ENCODE measurements at regions not wholly inside any gene's neighbourhood (a gene's known extent, or its start where the extent isn't known, plus 50 kb on each side); places are given as distances from the start of the nearest gene placed in this dataset.

GRCh38 chr6:10084111-10084986 is 330.5 kb downstream of the TFAP2A start:
- POLR2A ChIA-PET, result no interaction called here
- no peaks in the 10 kb centered on the region for H3K27me3 ChIP-seq (ENCODE audit: control insufficient read depth in 2 of 2, insufficient read depth in 2 of 2, low read length in 2 of 2)
- CTCF ChIA-PET, result no interaction called here

GRCh38 chr6:10082385-10082784 is 332.5 kb downstream of the TFAP2A start:
- no peak overlapping the region for H3K27ac ChIP-seq (ENCODE audit: low read depth, low read length)
- Mint-ChIP-seq H3K27ac (no peak overlapping the region), H3K4me3 (no peak overlapping the region), H3K4me1 (peaks cover 0 to 4% (median 0%) of the 10 kb centered on the region in 7 donors), H3K27me3 (peaks cover 0 to 5% (median 4%) of the 10 kb centered on the region in 5 donors), H3K9me3 (peaks cover 0 to 6% (median 0%) of the 10 kb centered on the region in 11 donors), H3K36me3 (peaks cover 0 to 4% (median 0%) of the 10 kb centered on the region in 5 donors)
- no peak overlapping the region for H3K4me3 ChIP-seq (ENCODE audit: low read length)
- DNase-seq (no peak), ATAC-seq (peak; percentile 70)
- no peaks in the 10 kb centered on the region for H3K27me3 ChIP-seq (ENCODE audit: control insufficient read depth in 2 of 2, insufficient read depth in 2 of 2, low read length in 2 of 2)
- H3K36me3 ChIP-seq (ENCODE audit: control insufficient read depth in 2 of 3, insufficient read depth in 3 of 3, low read length in 3 of 3), result no peaks in the 10 kb centered on the region
- CTCF ChIA-PET, result interaction anchor here (0.6 kb wide), 1 partner anchor 10 kb away, joined by 4 read pairs; no protein-coding TSS in a partner anchor
- H3K9me3 ChIP-seq (ENCODE audit: control insufficient read depth in 2 of 3, low read length in 3 of 3), result no peaks in the 10 kb centered on the region
- POLR2A ChIA-PET, result no interaction called here
- intact Hi-C loops (cut with micrococcal nuclease), result no loop called here
- H3K4me1 ChIP-seq (ENCODE audit: control insufficient read depth in 2 of 2, insufficient read depth in 2 of 2, low read length in 2 of 2), result no peaks in the 10 kb centered on the region

More at GRCh38 chr6:10084111-10084986, 330.5 kb downstream of the TFAP2A start:
- no peak for DNase-seq
- H3K36me3 Mint-ChIP-seq, result peaks cover 0 to 4% (median 0%) of the 10 kb centered on the region in 5 donors
- Histone ChIP-seq H3K9me3 (ENCODE audit: control insufficient read depth in 2 of 3, low read length in 3 of 3) (no peaks in the 10 kb centered on the region), H3K4me1 (ENCODE audit: control insufficient read depth in 2 of 2, insufficient read depth in 2 of 2, low read length in 2 of 2) (no peaks in the 10 kb centered on the region), H3K4me3 (ENCODE audit: low read length) (no peak overlapping the region), H3K36me3 (ENCODE audit: control insufficient read depth in 2 of 3, insufficient read depth in 3 of 3, low read length in 3 of 3) (no peaks in the 10 kb centered on the region), H3K27ac (ENCODE audit: low read depth, low read length) (no peak overlapping the region)
- H3K9me3 Mint-ChIP-seq, result peaks cover 0 to 6% (median 0%) of the 10 kb centered on the region in 11 donors
- intact Hi-C loops (cut with micrococcal nuclease), result no loop called here
- no peak overlapping the region for H3K27ac Mint-ChIP-seq
- H3K4me3 Mint-ChIP-seq, result no peak overlapping the region
- H3K27me3 Mint-ChIP-seq, result peaks cover 0 to 5% (median 4%) of the 10 kb centered on the region in 5 donors
- ATAC-seq, result no peak
- H3K4me1 Mint-ChIP-seq, result peaks cover 0 to 4% (median 0%) of the 10 kb centered on the region in 7 donors

GRCh38 chr6:10081957-10082356 is 332.9 kb downstream of the TFAP2A start:
- peaks cover 0 to 5% (median 4%) of the 10 kb centered on the region in 5 donors for H3K27me3 Mint-ChIP-seq
- Histone ChIP-seq H3K27ac (ENCODE audit: low read depth, low read length) (no peak overlapping the region), H3K36me3 (ENCODE audit: control insufficient read depth in 2 of 3, insufficient read depth in 3 of 3, low read length in 3 of 3) (no peaks in the 10 kb centered on the region), H3K4me3 (ENCODE audit: low read length) (no peak overlapping the region), H3K9me3 (ENCODE audit: control insufficient read depth in 2 of 3, low read length in 3 of 3) (no peaks in the 10 kb centered on the region), H3K27me3 (ENCODE audit: control insufficient read depth in 2 of 2, insufficient read depth in 2 of 2, low read length in 2 of 2) (no peaks in the 10 kb centered on the region), H3K4me1 (ENCODE audit: control insufficient read depth in 2 of 2, insufficient read depth in 2 of 2, low read length in 2 of 2) (no peaks in the 10 kb centered on the region)
- peaks cover 0 to 6% (median 0%) of the 10 kb centered on the region in 11 donors for H3K9me3 Mint-ChIP-seq
- peaks cover 0 to 4% (median 0%) of the 10 kb centered on the region in 5 donors for H3K36me3 Mint-ChIP-seq
- DNase-seq, result no peak
- H3K27ac Mint-ChIP-seq, result no peak overlapping the region
- intact Hi-C loops (cut with micrococcal nuclease), result no loop called here
- H3K4me3 Mint-ChIP-seq, result no peak overlapping the region
- POLR2A ChIA-PET, result no interaction called here
- peak; percentile 63 for ATAC-seq
- CTCF ChIA-PET, result interaction anchor here (0.6 kb wide), 1 partner anchor 10 kb away, joined by 4 read pairs; no protein-coding TSS in a partner anchor
- H3K4me1 Mint-ChIP-seq, result peaks cover 0 to 4% (median 0%) of the 10 kb centered on the region in 7 donors

GRCh38 chr6:10081075-10081474 is 333.8 kb downstream of the TFAP2A start:
- no peak overlapping the region for H3K4me3 ChIP-seq (ENCODE audit: low read length)
- ChIA-PET POLR2A (no interaction called here), CTCF (no interaction called here)
- ATAC-seq (peak; percentile 28), DNase-seq (no peak)
- H3K4me3 Mint-ChIP-seq, result no peak overlapping the region
- H3K9me3 ChIP-seq (ENCODE audit: control insufficient read depth in 2 of 3, low read length in 3 of 3), result no peaks in the 10 kb centered on the region
- intact Hi-C loops (cut with micrococcal nuclease), result no loop called here
- H3K36me3 Mint-ChIP-seq, result peaks cover 0 to 4% (median 0%) of the 10 kb centered on the region in 5 donors
- peaks cover 0 to 4% (median 0%) of the 10 kb centered on the region in 7 donors for H3K4me1 Mint-ChIP-seq
- H3K27ac Mint-ChIP-seq, result no peak overlapping the region
- no peaks in the 10 kb centered on the region for H3K4me1 ChIP-seq (ENCODE audit: control insufficient read depth in 2 of 2, insufficient read depth in 2 of 2, low read length in 2 of 2)
- H3K36me3 ChIP-seq (ENCODE audit: control insufficient read depth in 2 of 3, insufficient read depth in 3 of 3, low read length in 3 of 3), result no peaks in the 10 kb centered on the region
- no peaks in the 10 kb centered on the region for H3K27me3 ChIP-seq (ENCODE audit: control insufficient read depth in 2 of 2, insufficient read depth in 2 of 2, low read length in 2 of 2)
- peaks cover 0 to 6% (median 0%) of the 10 kb centered on the region in 11 donors for H3K9me3 Mint-ChIP-seq
- peaks cover 0 to 5% (median 4%) of the 10 kb centered on the region in 5 donors for H3K27me3 Mint-ChIP-seq
- no peak overlapping the region for H3K27ac ChIP-seq (ENCODE audit: low read depth, low read length)

GRCh38 chr6:10080561-10080960 is 334.3 kb downstream of the TFAP2A start:
- no peak for DNase-seq
- Mint-ChIP-seq H3K9me3 (peaks cover 0 to 6% (median 0%) of the 10 kb centered on the region in 11 donors), H3K27me3 (peaks cover 0 to 5% (median 4%) of the 10 kb centered on the region in 5 donors), H3K4me1 (peaks cover 0 to 4% (median 0%) of the 10 kb centered on the region in 7 donors), H3K4me3 (no peak overlapping the region), H3K27ac (no peak overlapping the region), H3K36me3 (peaks cover 0 to 4% (median 0%) of the 10 kb centered on the region in 5 donors)
- POLR2A ChIA-PET, result no interaction called here
- no peak overlapping the region for H3K4me3 ChIP-seq (ENCODE audit: low read length)
- H3K27ac ChIP-seq (ENCODE audit: low read depth, low read length), result no peak overlapping the region
- no peaks in the 10 kb centered on the region for H3K9me3 ChIP-seq (ENCODE audit: control insufficient read depth in 2 of 3, low read length in 3 of 3)
- H3K27me3 ChIP-seq (ENCODE audit: control insufficient read depth in 2 of 2, insufficient read depth in 2 of 2, low read length in 2 of 2), result no peaks in the 10 kb centered on the region
- intact Hi-C loops (cut with micrococcal nuclease), result no loop called here
- H3K4me1 ChIP-seq (ENCODE audit: control insufficient read depth in 2 of 2, insufficient read depth in 2 of 2, low read length in 2 of 2), result no peaks in the 10 kb centered on the region
- ATAC-seq, result no peak
- H3K36me3 ChIP-seq (ENCODE audit: control insufficient read depth in 2 of 3, insufficient read depth in 3 of 3, low read length in 3 of 3), result no peaks in the 10 kb centered on the region
- CTCF ChIA-PET, result no interaction called here

GRCh38 chr6:10078581-10078980 is 336.3 kb downstream of the TFAP2A start:
- H3K27ac Mint-ChIP-seq, result no peak overlapping the region
- ATAC-seq, result no peak
- peaks cover 0 to 4% (median 0%) of the 10 kb centered on the region in 5 donors for H3K36me3 Mint-ChIP-seq
- H3K9me3 ChIP-seq (ENCODE audit: control insufficient read depth in 2 of 3, low read length in 3 of 3), result no peaks in the 10 kb centered on the region
- H3K4me1 ChIP-seq (ENCODE audit: control insufficient read depth in 2 of 2, insufficient read depth in 2 of 2, low read length in 2 of 2), result no peaks in the 10 kb centered on the region
- intact Hi-C loops (cut with micrococcal nuclease), result no loop called here
- peaks cover 0 to 5% (median 4%) of the 10 kb centered on the region in 5 donors for H3K27me3 Mint-ChIP-seq
- no peaks in the 10 kb centered on the region for H3K36me3 ChIP-seq (ENCODE audit: control insufficient read depth in 2 of 3, insufficient read depth in 3 of 3, low read length in 3 of 3)
- POLR2A ChIA-PET, result no interaction called here
- peaks cover 0 to 2% (median 0%) of the 10 kb centered on the region in 7 donors for H3K4me1 Mint-ChIP-seq
- no peak overlapping the region for H3K4me3 ChIP-seq (ENCODE audit: low read length)
- no peak overlapping the region for H3K4me3 Mint-ChIP-seq
- H3K9me3 Mint-ChIP-seq, result peaks cover 0 to 6% (median 0%) of the 10 kb centered on the region in 11 donors
- DNase-seq, result no peak
- CTCF ChIA-PET, result no interaction called here
- no peak overlapping the region for H3K27ac ChIP-seq (ENCODE audit: low read depth, low read length)
- no peaks in the 10 kb centered on the region for H3K27me3 ChIP-seq (ENCODE audit: control insufficient read depth in 2 of 2, insufficient read depth in 2 of 2, low read length in 2 of 2)
